22Rv1 (cell line): ENCODE measurements at regions not wholly inside any gene's neighbourhood (a gene's known extent, or its start where the extent isn't known, plus 50 kb on each side); places are given as distances from the start of the nearest gene placed in this dataset.

Experiments used
- CTCF ChIP-seq: fragments of 450-650 bp; IDR thresholded peaks from 2 replicates; pipeline ENCODE4 v1.5.1; 2017; ENCODE audit warnings: mild to moderate bottlenecking
- ZFX ChIP-seq: fragments of 450-650 bp; IDR thresholded peaks from 2 replicates; pipeline ENCODE4 v1.6.1; 2017; ENCODE audit warnings: antibody characterized with exemption, borderline replicate concordance

DNA sequence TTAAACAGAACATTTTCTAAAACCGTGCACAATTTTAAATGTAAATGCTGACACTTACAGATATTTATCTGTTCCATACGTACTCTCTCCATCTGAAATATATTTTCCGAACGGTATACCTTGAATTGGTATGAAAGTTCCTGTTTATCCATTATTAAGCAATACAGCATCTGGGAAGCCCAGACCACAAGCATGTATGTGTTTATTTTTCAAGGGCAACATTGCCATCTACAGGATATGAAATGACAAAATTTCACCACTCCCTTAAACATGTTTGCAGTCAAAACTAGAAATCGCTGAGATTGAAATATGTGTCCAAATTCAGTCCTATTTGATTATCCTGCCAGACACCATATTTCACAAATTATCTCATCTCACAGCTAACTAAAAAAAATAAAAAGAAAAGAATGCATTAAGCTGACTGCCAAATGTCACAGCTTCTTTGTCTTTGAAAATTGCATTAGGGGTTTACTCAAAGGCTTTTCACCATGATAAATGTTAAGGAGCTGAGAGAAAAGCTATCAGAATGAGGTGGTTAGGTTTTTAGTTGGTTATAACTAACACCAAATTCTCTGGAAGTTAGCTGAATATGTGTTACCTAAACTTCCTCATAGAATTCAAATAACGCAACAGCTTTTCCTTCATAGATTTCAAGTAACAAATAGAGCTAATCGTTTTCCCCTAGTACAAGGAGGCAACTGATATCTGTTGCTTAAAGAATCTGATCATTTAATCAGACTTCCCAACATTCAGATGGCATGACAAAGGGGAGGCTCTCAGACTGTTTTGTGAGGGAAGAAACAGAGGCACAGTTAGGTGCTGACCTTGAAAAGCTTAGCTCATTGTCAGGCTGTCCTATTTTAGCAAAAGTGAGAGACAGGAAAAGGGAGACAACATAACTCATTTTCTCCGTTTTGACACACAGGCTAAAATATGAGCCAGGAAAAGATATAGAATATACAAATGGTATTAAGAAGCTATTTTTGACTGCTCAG lies 533.1 kb downstream of the TBL1XR1 start:
- TF ChIP-seq CTCF: peak; percentile 66
- TF ChIP-seq ZFX: no peak
